SK-N-DZ (cell line): ENCODE measurements at regions not wholly inside any gene's neighbourhood (a gene's known extent, or its start where the extent isn't known, plus 50 kb on each side); places are given as distances from the start of the nearest gene placed in this dataset.
"Not testable (repeated sequence)": the region's sequence is repeated elsewhere in the genome, so short reads cannot be mapped to it uniquely, and the experiment has no call there.

Experiments
- DNase-seq: peaks from one replicate; pipeline ENCODE4 v3.0.0-alpha.2; 2015; ENCODE audit warnings: low spot score

DNA sequence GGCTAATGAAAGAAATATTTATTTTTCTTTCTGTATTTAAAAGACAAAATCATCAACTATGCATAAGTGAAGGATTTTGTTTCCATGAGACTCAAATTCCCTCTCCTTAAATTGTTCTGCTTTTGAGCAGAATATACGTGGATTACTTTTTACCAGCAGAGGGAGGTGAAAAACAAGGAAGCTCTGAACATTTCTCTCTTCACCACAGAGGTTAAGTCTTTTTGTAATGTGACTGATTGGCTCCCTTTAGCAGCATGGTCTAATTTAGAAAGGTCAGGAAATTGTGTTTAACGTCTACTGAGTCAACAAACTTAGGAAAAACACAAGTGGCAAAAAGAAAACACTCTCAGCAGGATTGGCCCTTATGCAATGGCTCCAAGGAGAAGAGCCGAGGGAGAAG is 55.1 kb upstream of the F9 start:
- no peak for DNase-seq

DNA sequence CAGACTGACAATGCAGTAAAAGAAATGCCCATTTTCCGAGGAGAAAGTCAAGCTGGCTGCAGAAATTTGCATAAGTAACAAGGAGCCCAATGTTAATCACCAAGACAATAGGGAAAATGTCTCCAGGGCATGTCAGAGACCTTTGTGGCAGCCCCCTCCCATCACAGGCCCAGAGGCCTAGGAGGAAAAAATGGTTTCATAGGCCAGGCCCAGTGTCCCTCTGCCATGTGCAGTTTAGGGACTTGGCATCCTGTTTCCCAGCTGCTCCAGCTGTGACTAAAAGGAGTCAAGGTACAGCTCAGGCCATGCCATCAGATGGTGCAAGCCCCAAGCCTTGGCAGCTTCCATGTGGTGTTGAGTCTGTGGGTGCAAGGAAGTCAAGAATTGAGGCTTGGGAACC is 68.6 kb upstream of the F9 start:
- DNase-seq, result not testable (repeated sequence)

DNA sequence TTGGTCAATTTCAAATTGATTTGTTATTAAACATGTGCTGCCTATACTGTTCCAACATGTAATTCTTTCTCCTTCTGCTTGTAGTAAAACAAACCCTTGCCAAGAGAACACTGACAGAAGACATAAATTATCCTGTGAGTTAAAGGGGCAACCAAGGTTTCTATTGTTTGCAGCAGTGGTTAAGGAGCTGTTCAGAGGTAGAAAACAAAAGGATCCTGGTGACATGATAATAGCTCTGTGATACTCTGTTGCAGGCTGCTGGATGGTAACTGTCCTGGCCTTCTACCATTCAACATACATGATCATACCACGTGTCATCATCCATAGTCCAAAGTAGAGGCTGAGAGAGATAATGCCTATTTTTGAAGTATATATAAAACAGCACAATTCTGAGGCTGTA is 75.8 kb upstream of the F9 start:
- no peak for DNase-seq

DNA sequence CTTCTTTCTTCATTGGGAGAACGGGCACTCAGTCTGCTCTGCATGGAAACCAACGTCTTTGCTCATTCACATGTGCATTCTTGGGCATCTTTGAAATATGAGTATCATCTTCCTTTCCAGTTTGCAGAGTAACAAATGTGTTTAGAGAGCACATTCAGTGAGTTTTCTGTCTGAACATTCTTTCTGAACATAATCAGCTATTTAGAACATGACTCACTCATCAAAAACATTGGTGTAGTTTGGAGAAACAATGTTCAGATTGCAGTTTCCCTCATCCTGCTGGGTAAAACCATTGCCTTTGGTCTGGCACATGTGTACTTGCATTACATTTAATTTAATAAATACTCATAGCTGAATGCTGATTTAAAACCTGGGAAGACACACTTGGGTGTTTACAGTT is 81.5 kb upstream of the F9 start:
- no peak for DNase-seq

DNA sequence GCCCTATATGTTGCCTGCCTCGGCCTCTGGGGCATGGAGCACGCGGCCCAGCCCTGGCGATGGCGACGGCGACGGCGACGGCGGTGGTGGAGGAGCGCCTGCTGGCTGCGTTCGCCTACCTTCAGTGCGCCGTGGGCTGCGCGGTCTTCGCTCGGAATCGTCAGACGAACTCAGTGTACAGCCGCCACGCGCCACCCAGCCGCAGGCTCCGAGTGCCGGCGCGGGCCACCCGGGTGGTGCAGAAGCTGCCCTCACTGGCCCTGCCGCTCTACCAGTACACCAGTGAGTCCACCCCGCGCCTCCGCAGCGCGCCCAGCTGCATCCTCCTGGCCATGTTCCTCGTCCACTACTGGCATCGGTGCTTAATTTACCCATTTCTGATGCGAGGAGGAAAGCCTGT is 83.7 kb upstream of the F9 start:
- DNase-seq, result no peak

DNA sequence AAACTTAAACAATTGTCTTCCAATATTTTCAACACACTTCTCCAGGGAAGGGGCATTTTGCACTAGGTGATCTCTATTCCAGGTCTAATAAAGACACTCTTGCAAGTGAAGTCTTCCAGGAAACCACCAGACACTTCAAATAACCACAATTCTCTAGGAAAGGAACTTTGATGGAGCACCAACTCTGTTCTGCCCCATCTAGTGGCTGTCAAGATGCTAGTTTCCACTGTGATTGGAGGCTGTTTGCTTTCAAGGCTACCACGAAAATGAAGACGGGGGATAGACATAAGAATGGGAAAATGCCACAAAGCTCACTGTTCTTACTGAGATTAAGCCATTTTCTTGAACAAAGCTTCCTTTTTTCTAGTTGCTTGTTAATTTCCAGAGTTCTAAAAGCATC is 100.6 kb upstream of the F9 start:
- peak; percentile 16 for DNase-seq

DNA sequence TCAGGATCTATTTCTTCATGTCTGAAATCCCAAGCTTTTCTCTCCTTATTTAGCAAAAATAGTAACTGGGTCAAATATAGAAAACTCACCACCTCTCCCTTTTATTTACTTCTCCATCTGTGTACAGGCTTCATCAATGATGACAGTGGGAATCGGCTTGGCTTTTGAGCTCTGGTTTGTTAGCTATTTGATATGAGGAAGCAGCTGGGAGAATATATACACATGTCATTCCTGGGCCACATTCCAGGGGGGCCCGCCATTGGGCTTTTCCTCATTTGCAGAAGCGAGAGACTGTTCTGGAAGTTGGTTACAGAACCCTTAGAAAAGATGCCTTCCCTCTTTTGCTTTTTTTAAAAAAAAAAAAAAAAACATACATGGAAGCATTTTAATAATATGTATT is 107.4 kb upstream of the F9 start:
- DNase-seq, result no peak

DNA sequence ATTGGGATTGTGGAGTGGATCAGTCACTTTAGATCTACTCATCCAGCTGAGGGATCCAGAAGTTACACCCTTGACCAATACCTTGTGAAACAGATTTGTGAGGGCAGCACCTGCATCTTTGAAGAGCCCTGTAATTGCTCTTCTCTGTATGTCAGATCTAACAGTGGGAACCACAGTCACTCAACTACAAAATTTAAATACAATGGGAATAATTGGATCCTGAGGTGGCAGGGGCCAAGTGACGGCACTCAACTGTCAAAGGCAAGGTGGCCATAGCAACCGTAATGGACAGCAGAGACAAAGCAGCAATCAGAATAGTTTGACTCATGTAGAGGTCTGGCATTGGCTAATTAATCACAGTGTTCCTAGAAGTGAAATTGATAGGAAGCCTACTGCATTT is 132.3 kb upstream of the F9 start:
- DNase-seq, result not testable (repeated sequence)

DNA sequence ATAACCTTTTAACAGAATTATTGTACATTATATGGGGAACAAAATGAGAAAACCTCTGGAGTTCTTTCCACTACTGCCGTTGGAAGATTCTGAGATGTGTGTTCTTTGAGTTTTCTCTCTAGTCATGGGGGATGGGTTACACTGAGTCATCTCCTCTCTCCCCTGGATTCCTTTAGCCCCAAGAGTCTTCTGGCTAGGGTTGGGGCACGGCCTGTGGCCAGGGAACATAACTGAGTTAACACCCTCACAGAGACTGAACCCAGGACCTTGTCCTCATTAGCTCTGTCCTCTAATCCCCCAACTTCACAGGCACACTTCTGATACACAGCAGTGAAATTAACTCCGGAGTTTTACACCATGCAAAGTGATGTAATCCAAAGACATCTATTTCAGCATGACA is 142.3 kb upstream of the F9 start:
- no peak for DNase-seq

DNA sequence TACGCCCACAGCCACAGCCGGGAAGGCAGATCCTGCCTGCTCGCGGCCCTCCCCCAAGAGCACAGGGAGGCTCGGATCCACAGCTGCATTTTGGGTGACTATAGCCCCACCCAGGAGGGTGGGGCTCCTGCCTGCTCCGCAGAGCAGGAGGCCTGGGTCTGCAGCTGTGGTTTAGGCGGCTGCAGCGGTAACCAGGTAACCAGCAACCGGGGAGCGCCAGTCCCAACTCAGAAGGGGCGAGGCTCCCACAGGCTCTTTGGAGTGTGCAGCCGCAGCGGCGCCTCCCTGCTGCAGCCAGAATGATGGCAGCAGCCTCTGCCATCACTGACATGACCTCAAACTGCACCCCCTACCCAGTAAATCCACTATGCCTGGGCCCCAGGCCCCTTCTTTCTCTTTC is 148.0 kb upstream of the F9 start:
- no peak for DNase-seq

DNA sequence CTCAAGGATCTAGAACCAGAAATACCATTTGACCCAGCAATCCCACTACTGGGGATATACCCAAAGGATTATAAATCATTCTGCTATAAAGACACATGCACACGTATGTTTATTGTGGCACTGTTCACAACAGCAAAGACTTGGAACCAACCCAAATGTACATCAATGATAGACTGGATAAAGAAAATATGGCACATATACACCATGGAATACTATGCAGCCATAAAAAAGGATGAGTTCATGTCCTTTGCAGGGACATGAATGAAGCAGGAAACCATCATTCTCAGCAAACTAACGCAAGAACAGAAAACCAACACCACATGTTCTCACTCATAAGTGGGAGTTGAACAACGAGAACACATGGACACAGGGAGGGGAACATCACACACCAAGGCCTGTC is 154.0 kb upstream of the F9 start:
- not testable (repeated sequence) for DNase-seq

DNA sequence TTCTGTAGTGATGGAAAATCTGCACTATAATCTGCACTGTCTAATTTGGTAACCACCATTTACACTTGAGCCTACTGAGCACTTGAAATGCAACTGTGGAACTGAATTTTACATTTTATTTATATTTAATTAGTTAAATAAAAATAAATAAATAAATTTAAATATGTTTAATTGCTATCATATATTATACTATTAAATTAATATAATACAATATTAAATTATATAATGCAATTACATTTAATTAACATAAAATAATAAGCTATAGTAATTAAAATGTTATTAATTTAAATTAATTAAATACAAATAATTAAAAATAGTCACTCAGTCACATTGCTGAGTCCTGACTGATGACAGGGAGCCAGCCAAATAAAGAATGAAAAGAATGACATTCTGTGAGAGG is 170.2 kb upstream of the F9 start:
- no peak for DNase-seq

DNA sequence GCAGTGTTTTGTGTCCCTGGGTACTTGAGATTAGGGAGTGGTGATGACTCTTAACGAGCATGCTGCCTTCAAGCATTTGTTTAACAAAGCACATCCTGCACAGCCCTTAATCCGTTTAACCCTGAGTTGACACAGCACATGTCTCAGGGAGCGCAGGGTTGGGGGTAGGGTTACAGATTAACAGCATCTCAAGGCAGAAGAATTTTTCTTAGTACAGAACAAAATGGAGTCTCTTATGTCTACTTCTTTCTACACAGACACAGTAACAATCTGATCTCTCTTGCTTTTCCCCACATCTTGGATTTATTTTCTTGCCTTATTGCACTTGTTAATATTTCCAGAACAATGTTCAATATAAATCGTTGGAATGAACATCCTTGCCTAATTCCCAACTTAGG is 187.9 kb upstream of the F9 start:
- peak; percentile 64 for DNase-seq

DNA sequence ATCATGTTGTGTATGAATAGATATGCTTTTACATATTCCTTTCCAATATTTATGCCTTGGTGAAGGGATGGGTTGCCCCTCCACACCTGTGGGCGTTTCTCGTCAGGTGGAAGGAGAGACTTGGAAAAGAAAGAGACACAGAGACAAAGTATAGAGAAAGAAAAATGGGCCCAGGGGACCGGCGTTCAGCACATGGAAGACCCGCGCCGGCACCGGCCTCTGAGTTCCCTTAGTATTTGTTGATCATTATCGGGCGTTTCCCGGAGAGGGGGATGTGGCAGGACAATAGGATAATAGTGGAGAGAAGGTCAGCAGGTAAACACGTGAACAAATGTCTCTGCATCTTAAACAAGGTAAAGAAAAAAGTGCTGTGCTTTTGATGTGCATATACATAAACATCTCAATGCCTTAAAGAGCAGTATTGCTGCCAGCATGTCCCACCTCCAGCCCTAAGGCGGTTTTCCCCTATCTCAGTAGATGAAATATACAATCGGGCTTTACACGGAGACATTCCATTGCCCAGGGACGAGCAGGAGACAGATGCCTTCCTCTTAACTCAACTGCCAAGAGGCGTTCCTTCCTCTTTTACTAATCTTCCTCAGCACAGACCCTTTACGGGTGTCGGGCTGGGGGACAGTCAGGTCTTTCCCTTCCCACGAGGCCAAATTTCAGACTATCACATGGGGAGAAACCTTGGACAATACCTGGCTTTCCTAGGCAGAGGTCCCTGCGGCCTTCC is 188.5 kb upstream of the F9 start:
- DNase-seq, result peak; percentile 12

DNA sequence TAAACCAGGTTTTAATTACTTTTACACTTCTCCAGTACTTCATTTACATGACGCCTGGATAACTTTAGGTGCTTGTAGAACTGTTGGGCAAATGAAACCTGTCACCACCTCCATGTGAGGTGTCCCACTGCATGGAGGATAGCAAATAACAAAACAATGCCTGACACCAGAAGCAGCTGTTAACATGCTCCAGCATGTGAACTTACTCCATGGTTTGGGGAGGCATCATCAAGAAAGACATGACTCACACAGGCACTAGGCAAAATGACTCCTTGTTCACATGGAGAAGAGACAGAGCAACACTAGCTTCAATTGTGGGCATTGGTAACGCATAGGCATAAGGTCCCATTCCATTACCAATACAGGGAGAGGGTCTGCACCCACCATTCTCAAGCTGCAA is 198.1 kb upstream of the F9 start:
- DNase-seq, result no peak

DNA sequence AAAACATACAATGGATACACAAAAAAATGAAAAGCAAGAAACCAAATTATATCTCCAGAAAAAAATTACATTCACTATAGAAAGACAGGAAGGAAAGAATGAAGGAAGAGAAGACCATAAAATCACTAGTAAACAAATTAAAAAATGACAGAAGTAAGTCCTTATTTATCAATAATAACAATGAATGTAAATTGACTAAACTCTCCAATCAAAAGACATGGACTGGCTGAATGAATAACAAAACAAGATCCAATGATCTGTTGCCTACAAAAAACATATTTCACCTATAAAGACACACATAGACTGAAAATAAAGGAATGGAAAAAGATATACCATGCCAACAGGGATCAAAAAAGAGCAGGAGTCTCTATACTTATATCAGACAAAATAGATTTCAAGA is 203.2 kb upstream of the F9 start:
- no peak for DNase-seq

DNA sequence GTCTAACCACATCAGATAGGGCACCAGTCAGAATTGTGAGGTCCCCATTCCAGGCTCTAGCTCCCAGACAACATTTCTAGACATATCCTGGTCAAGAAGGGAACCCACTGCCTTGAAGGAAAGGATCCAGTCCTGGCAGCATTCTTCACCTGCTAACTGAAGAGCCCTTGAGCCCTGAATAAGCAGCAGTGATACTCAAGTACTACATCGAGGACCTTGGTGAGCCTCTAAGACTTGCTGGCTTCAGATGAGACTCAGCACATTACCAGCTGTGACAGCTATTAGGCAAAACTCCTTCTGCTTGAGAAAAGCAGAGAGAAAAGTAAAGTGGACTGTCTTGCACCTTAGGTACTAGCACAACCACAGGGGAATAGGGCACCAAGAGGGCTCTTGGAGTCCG is 205.8 kb upstream of the F9 start:
- no peak for DNase-seq

DNA sequence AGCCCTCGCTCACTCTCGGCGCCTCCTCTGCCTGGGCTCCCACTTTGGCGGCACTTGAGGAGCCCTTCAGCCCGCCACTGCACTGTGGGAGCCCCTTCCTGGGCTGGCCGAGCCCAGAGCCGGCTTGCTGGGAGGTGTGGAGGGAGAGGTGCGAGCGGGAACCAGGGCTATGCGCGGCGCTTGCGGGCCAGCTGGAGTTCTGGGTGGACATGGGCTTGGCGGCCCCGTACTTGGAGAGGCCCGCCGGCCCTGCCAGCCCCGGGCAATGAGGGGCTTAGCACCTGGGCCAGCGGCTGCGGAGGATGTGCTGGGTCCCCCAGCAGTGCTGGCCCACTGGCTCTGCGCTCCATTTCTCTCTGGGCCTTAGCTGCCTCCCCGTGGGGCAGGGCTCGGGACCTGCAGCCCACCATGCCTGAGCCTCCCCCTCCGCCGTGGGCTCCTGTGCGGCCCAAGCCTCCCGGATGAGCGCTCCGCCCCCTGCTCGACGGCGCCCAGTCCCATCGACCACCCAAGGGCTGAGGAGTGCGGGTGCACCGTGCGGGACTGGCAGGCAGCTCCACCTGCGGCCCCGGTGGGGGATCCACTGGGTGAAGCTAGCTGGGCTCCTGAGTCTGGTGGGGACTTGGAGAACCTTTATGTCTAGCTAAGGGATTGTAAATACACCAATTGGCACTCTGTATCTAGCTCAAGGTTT is 209.7 kb upstream of the F9 start:
- not testable (repeated sequence) for DNase-seq

DNA sequence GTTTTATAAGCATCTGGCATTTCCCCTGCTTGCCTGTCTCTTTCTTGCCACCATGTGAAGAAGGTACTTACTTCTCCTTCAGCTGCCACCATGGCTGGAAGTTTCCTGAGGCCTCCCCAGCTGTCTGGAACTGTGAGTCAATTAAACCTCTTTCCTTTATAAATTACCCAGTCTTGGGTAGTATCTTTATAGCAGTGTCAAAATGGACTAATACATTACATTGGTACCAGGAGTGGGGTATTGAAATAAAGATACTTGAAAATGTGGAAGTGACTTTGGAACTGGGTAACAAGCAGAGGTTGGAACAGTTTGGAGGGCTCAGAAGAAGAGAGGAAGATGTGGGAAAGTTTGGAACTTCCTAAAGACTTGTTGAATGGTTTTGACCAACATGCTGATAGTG is 223.9 kb upstream of the F9 start:
- not testable (repeated sequence) for DNase-seq

DNA sequence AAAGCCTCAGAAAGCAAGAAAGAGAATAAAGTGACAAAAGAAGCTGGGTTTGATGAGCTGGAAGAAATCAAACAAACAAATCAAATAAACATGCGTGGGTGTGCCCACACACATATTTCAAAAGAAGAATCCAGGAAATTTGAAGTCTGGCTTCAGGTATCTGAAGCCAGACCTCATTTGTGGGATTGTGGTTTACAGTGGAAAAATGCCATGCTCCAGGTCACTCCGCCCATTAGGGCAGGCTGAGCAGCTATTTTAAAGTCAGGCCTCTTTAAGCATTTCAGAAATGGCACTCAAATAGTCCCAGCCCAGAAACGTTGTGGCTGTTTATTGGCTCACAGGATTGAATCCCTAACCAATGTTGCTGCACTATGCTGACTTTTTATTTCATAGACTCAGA is 226.1 kb upstream of the F9 start:
- no peak for DNase-seq

DNA sequence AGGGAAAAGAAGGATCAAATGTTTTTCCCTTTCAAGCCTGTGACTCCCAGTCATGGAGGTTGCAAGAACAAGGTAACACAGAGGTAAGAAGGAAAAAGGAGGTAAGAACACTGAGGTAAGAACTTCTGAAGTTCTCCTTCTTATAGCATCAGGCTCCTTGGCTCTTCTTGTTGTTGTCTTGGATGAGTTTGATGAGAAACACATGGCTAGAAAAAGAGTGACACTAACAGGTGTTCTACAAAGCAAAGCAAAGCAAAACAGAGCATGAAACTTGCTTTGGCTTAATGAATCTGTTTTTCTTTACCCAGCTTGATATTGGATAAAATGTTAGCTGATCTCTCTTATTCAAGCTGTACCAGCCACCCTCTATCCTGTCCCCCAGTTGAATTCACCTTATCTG is 231.2 kb upstream of the F9 start:
- DNase-seq, result peak; percentile 2

DNA sequence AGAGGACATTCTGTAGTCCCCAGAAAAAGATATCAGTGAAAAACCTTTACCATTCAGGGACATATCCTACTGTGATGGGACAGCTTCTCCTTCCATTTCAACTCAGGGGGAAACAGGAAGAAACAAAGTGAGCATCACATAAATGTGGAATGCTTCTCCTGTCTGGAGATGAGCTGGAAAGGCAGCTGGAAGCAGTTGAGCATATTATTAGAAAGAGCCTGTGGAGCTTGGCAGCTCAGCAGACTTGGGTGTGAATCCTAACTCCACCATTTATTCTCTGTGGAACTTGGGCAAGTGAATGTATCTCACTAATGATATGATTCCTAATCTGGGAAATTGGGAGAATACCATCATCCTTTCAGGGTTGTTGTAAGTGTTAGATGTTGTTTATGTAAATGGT is 232.1 kb upstream of the F9 start:
- DNase-seq, result no peak

DNA sequence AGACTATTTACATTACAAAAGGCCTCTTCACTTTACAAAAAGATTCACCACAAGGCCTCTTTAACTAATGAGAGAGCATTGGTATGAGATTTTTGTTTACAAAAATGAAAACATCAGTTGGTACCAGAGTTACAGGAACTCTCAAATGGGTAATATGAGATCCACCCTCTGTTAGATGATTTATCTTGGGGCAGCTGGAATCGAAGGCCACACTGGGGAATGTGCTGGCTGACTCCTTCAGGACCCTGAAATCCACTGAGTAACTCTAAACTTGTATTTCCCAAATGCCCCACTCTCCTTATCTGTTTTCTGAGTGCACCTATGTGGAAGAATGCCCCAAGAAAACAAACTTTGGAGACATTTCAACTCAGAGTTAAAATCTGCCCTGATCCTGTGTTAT is 232.9 kb upstream of the F9 start:
- no peak for DNase-seq

DNA sequence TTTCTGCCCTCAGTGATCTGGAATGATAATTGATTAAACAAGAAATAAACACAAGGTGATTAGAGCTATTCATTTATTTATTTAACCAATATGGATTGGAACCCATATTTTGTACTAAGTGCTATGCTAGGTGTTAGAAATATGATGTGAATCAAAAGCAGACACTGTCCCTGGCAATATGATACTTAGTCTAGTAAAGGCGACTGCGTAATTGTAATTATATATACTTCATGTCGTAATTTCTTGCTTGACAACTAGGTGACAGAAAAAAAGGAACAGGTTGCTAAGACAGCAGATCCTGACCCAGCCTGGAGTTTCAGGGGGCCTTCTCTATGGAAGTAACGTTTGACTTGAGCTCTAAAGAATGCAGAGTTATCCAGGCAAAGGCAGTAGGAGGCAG is 236.5 kb upstream of the F9 start:
- no peak for DNase-seq
